Activated T-helper 17 cell treated with anti-CD3 and anti-CD28 coated beads, Interleukin-2, amount 50 U/mL, for 72 hours (primary cell): ENCODE measurements at regions not wholly inside any gene's neighbourhood (a gene's known extent, or its start where the extent isn't known, plus 50 kb on each side); places are given as distances from the start of the nearest gene placed in this dataset.

Source experiments
- ATAC-seq: fragments of 150-1000 bp; cut with Tn5 transposase; replicated peaks from 2 replicates; pipeline ENCODE4 v1.10.0; 2021; ENCODE audit warnings: mild to moderate bottlenecking, moderate library complexity
- H3K27ac Mint-ChIP-seq: one replicate; pipeline ENCODE4 v1.8.0; 2022; ENCODE audit warnings: mixed read lengths
- H3K27me3 Mint-ChIP-seq: one replicate; pipeline ENCODE4 v1.8.0; 2022; ENCODE audit warnings: mixed read lengths
- H3K36me3 Mint-ChIP-seq: one replicate; pipeline ENCODE4 v1.8.0; 2022; ENCODE audit warnings: low read depth, mild to moderate bottlenecking, mixed read lengths
- H3K4me1 Mint-ChIP-seq: one replicate; pipeline ENCODE4 v1.8.0; 2022; ENCODE audit warnings: mixed read lengths
- H3K4me3 Mint-ChIP-seq: one replicate; pipeline ENCODE4 v1.8.0; 2022; ENCODE audit warnings: mild to moderate bottlenecking, mixed read lengths
- H3K9me3 Mint-ChIP-seq: one replicate; pipeline ENCODE4 v1.8.0; 2022; ENCODE audit warnings: mixed read lengths

- Mint-ChIP-seq H3K27me3 (peaks cover 22% of the 10 kb centered on the region), H3K9me3 (peaks cover 17% of the 10 kb centered on the region), H3K4me3 (no peak overlapping the region), H3K4me1 (no peaks in the 10 kb centered on the region), H3K27ac (no peak overlapping the region), H3K36me3 (no peaks in the 10 kb centered on the region)
- no peak for ATAC-seq
These were observed 86.1 kb upstream of the SLC1A1 start for GRCh38 chr9:4404156-4404555.

GRCh38 chr9:4402501-4402900 is 87.8 kb upstream of the SLC1A1 start:
- Mint-ChIP-seq H3K36me3 (no peaks in the 10 kb centered on the region), H3K9me3 (peaks cover 17% of the 10 kb centered on the region), H3K4me1 (no peaks in the 10 kb centered on the region), H3K27me3 (peaks cover 32% of the 10 kb centered on the region), H3K4me3 (no peak overlapping the region), H3K27ac (no peak overlapping the region)
- ATAC-seq, result no peak

GRCh38 chr9:4400731-4401130 is 89.5 kb upstream of the SLC1A1 start:
- H3K9me3 Mint-ChIP-seq, result peaks cover 17% of the 10 kb centered on the region
- H3K4me3 Mint-ChIP-seq, result no peak overlapping the region
- no peaks in the 10 kb centered on the region for H3K4me1 Mint-ChIP-seq
- H3K27ac Mint-ChIP-seq, result no peak overlapping the region
- no peak for ATAC-seq
- peaks cover 32% of the 10 kb centered on the region for H3K27me3 Mint-ChIP-seq
- no peaks in the 10 kb centered on the region for H3K36me3 Mint-ChIP-seq

GRCh38 chr9:4397917-4398316 is 92.4 kb upstream of the SLC1A1 start:
- no peak overlapping the region for H3K4me3 Mint-ChIP-seq
- peaks cover 9% of the 10 kb centered on the region for H3K9me3 Mint-ChIP-seq
- peaks cover 25% of the 10 kb centered on the region for H3K27me3 Mint-ChIP-seq
- H3K27ac Mint-ChIP-seq, result no peak overlapping the region
- H3K4me1 Mint-ChIP-seq, result no peaks in the 10 kb centered on the region
- H3K36me3 Mint-ChIP-seq, result no peaks in the 10 kb centered on the region
- ATAC-seq, result no peak

- H3K4me3 Mint-ChIP-seq, result no peak overlapping the region
- no peak for ATAC-seq
- H3K27me3 Mint-ChIP-seq, result peaks cover 9% of the 10 kb centered on the region
- no peaks in the 10 kb centered on the region for H3K36me3 Mint-ChIP-seq
- no peaks in the 10 kb centered on the region for H3K4me1 Mint-ChIP-seq
- H3K27ac Mint-ChIP-seq, result no peak overlapping the region
- no peaks in the 10 kb centered on the region for H3K9me3 Mint-ChIP-seq
These were observed 94.1 kb upstream of the GLIS3 start for GRCh38 chr9:4393806-4394523.

GRCh38 chr9:4389755-4390154 is 89.9 kb upstream of the GLIS3 start:
- Mint-ChIP-seq H3K4me1 (no peaks in the 10 kb centered on the region), H3K27ac (no peak overlapping the region), H3K27me3 (no peaks in the 10 kb centered on the region), H3K36me3 (no peaks in the 10 kb centered on the region), H3K9me3 (no peaks in the 10 kb centered on the region), H3K4me3 (no peak overlapping the region)
- no peak for ATAC-seq

GRCh38 chr9:4389003-4389402 is 89.1 kb upstream of the GLIS3 start:
- Mint-ChIP-seq H3K36me3 (no peaks in the 10 kb centered on the region), H3K9me3 (no peaks in the 10 kb centered on the region), H3K4me3 (no peak overlapping the region), H3K4me1 (no peaks in the 10 kb centered on the region), H3K27me3 (no peaks in the 10 kb centered on the region), H3K27ac (no peak overlapping the region)
- no peak for ATAC-seq

GRCh38 chr9:4386819-4387218 is 87.0 kb upstream of the GLIS3 start:
- no peaks in the 10 kb centered on the region for H3K36me3 Mint-ChIP-seq
- no peak overlapping the region for H3K4me3 Mint-ChIP-seq
- no peaks in the 10 kb centered on the region for H3K4me1 Mint-ChIP-seq
- H3K9me3 Mint-ChIP-seq, result no peaks in the 10 kb centered on the region
- no peaks in the 10 kb centered on the region for H3K27me3 Mint-ChIP-seq
- ATAC-seq, result no peak
- no peak overlapping the region for H3K27ac Mint-ChIP-seq

GRCh38 chr9:4384750-4385149 is 84.9 kb upstream of the GLIS3 start:
- no peaks in the 10 kb centered on the region for H3K9me3 Mint-ChIP-seq
- no peaks in the 10 kb centered on the region for H3K4me1 Mint-ChIP-seq
- no peak for ATAC-seq
- H3K36me3 Mint-ChIP-seq, result no peaks in the 10 kb centered on the region
- H3K27me3 Mint-ChIP-seq, result no peaks in the 10 kb centered on the region
- H3K27ac Mint-ChIP-seq, result peak overlapping the region; percentile 28
- no peak overlapping the region for H3K4me3 Mint-ChIP-seq

GRCh38 chr9:4382722-4383317 is 83.0 kb upstream of the GLIS3 start:
- no peaks in the 10 kb centered on the region for H3K9me3 Mint-ChIP-seq
- no peaks in the 10 kb centered on the region for H3K27me3 Mint-ChIP-seq
- H3K36me3 Mint-ChIP-seq, result no peaks in the 10 kb centered on the region
- H3K4me1 Mint-ChIP-seq, result no peaks in the 10 kb centered on the region
- no peak overlapping the region for H3K27ac Mint-ChIP-seq
- no peak overlapping the region for H3K4me3 Mint-ChIP-seq
- no peak for ATAC-seq

GRCh38 chr9:4381744-4382143 is 81.9 kb upstream of the GLIS3 start:
- no peaks in the 10 kb centered on the region for H3K9me3 Mint-ChIP-seq
- no peaks in the 10 kb centered on the region for H3K27me3 Mint-ChIP-seq
- H3K4me3 Mint-ChIP-seq, result no peak overlapping the region

GRCh38 chr9:4380406-4380805 is 80.5 kb upstream of the GLIS3 start:
- H3K4me3 Mint-ChIP-seq, result no peak overlapping the region
- no peaks in the 10 kb centered on the region for H3K4me1 Mint-ChIP-seq
- peaks cover 4% of the 10 kb centered on the region for H3K27me3 Mint-ChIP-seq
- no peaks in the 10 kb centered on the region for H3K36me3 Mint-ChIP-seq
- no peaks in the 10 kb centered on the region for H3K9me3 Mint-ChIP-seq
- no peak for ATAC-seq
- no peak overlapping the region for H3K27ac Mint-ChIP-seq

More at GRCh38 chr9:4381744-4382143, 81.9 kb upstream of the GLIS3 start:
- no peak overlapping the region for H3K27ac Mint-ChIP-seq
- H3K36me3 Mint-ChIP-seq, result no peaks in the 10 kb centered on the region
- ATAC-seq, result no peak
- H3K4me1 Mint-ChIP-seq, result no peaks in the 10 kb centered on the region

- Mint-ChIP-seq H3K9me3 (no peaks in the 10 kb centered on the region), H3K36me3 (no peaks in the 10 kb centered on the region), H3K27ac (no peak overlapping the region), H3K4me3 (no peak overlapping the region), H3K4me1 (no peaks in the 10 kb centered on the region), H3K27me3 (peaks cover 26% of the 10 kb centered on the region)
- ATAC-seq, result no peak
These were observed 75.7 kb upstream of the GLIS3 start for GRCh38 chr9:4375424-4376200.

GRCh38 chr9:4371108-4371507 is 71.2 kb upstream of the GLIS3 start:
- no peaks in the 10 kb centered on the region for H3K4me1 Mint-ChIP-seq
- peaks cover 31% of the 10 kb centered on the region for H3K27me3 Mint-ChIP-seq
- H3K4me3 Mint-ChIP-seq, result no peak overlapping the region
- ATAC-seq, result no peak
- H3K27ac Mint-ChIP-seq, result no peak overlapping the region
- H3K9me3 Mint-ChIP-seq, result no peaks in the 10 kb centered on the region
- no peaks in the 10 kb centered on the region for H3K36me3 Mint-ChIP-seq

GRCh38 chr9:4370501-4370900 is 70.6 kb upstream of the GLIS3 start:
- H3K36me3 Mint-ChIP-seq, result no peaks in the 10 kb centered on the region
- peaks cover 28% of the 10 kb centered on the region for H3K27me3 Mint-ChIP-seq
- H3K4me1 Mint-ChIP-seq, result no peaks in the 10 kb centered on the region
- no peak for ATAC-seq
- H3K9me3 Mint-ChIP-seq, result no peaks in the 10 kb centered on the region
- no peak overlapping the region for H3K4me3 Mint-ChIP-seq
- no peak overlapping the region for H3K27ac Mint-ChIP-seq
